ENCODE measurements at regions not wholly inside any gene's neighbourhood (a gene's known extent, or its start where the extent isn't known, plus 50 kb on each side); places are given as distances from the start of the nearest gene placed in this dataset.

- no peak overlapping the region for H3K4me3 ChIP-seq (ENCODE audit: low read length)
- TF ChIP-seq CTCF (conservative IDR thresholded peaks at IDR 0.05; ENCODE audit: low read depth, low read length), result no peak
- no peak for DNase-seq (ENCODE audit: low read depth)
These were observed 471.1 kb downstream of the VGLL3 start for GRCh38 chr3:86519819-86520218.

- H3K4me3 ChIP-seq (ENCODE audit: low read length), result no peak overlapping the region
- no peak for TF ChIP-seq CTCF (conservative IDR thresholded peaks at IDR 0.05; ENCODE audit: low read depth, low read length)
These were observed 509.3 kb downstream of the VGLL3 start for GRCh38 chr3:86481636-86482035.

GRCh38 chr3:86481031-86481430 lies 509.9 kb downstream of the VGLL3 start:
- no peak for DNase-seq (ENCODE audit: low read depth)
- no peak overlapping the region for H3K4me3 ChIP-seq (ENCODE audit: low read length)
- TF ChIP-seq CTCF (conservative IDR thresholded peaks at IDR 0.05; ENCODE audit: low read depth, low read length), result no peak

More at GRCh38 chr3:86481636-86482035, 509.3 kb downstream of the VGLL3 start:
- DNase-seq (ENCODE audit: low read depth), result no peak

- TF ChIP-seq CTCF (conservative IDR thresholded peaks at IDR 0.05; ENCODE audit: low read depth, low read length), result no peak
- no peak for DNase-seq (ENCODE audit: low read depth)
- H3K4me3 ChIP-seq (ENCODE audit: low read length), result no peak overlapping the region
These were observed 526.8 kb downstream of the VGLL3 start for GRCh38 chr3:86464180-86464579.

- DNase-seq (ENCODE audit: low read depth), result no peak
- H3K4me3 ChIP-seq (ENCODE audit: low read length), result no peak overlapping the region
- TF ChIP-seq CTCF (conservative IDR thresholded peaks at IDR 0.05; ENCODE audit: low read depth, low read length), result no peak
These were observed 539.2 kb downstream of the VGLL3 start for GRCh38 chr3:86451749-86452148.

GRCh38 chr3:86438544-86438943 lies 552.4 kb downstream of the VGLL3 start:
- H3K4me3 ChIP-seq (ENCODE audit: low read length), result no peak overlapping the region
- no peak for TF ChIP-seq CTCF (conservative IDR thresholded peaks at IDR 0.05; ENCODE audit: low read depth, low read length)
- no peak for DNase-seq (ENCODE audit: low read depth)

GRCh38 chr3:86427343-86427742 lies 563.6 kb downstream of the VGLL3 start:
- DNase-seq (ENCODE audit: low read depth), result no peak
- no peak overlapping the region for H3K4me3 ChIP-seq (ENCODE audit: low read length)
- no peak for TF ChIP-seq CTCF (conservative IDR thresholded peaks at IDR 0.05; ENCODE audit: low read depth, low read length)

Data from retinal pigment epithelial cell (primary cell).